8988T (cell line): ENCODE measurements at regions not wholly inside any gene's neighbourhood (a gene's known extent, or its start where the extent isn't known, plus 50 kb on each side); places are given as distances from the start of the nearest gene placed in this dataset.
"Not testable (repeated sequence)": the region's sequence is repeated elsewhere in the genome, so short reads cannot be mapped to it uniquely, and the experiment has no call there.

ENCODE experiments used
- DNase-seq: peaks from one replicate; pipeline ENCODE4 v3.0.0; 2011

- no peak for DNase-seq
Observed at GRCh38 chr4:158122501-158122900, 50.3 kb downstream of the GASK1B start.

- DNase-seq = no peak
Observed at GRCh38 chr4:158121161-158121579, 51.7 kb downstream of the GASK1B start.

- not testable (repeated sequence) for DNase-seq
Observed at GRCh38 chr4:158120645-158121151, 52.1 kb downstream of the GASK1B start.

- no peak for DNase-seq
Observed at GRCh38 chr4:158112611-158113010, 60.2 kb downstream of the GASK1B start.

GRCh38 chr4:158111241-158111640 lies 61.6 kb downstream of the GASK1B start:
- DNase-seq = no peak

GRCh38 chr4:158102904-158103303 lies 69.9 kb downstream of the GASK1B start:
- DNase-seq = no peak

- no peak for DNase-seq
Observed at GRCh38 chr4:158099686-158100085, 73.1 kb downstream of the GASK1B start.

- no peak for DNase-seq
Observed at GRCh38 chr4:158098802-158099201, 74.0 kb downstream of the GASK1B start.

- peak; percentile 6 for DNase-seq
Observed at GRCh38 chr4:158094413-158095134, 78.3 kb downstream of the GASK1B start.

GRCh38 chr4:158090323-158090722 lies 82.5 kb downstream of the GASK1B start:
- DNase-seq = no peak

GRCh38 chr4:158089897-158090296 lies 82.9 kb downstream of the GASK1B start:
- DNase-seq = not testable (repeated sequence)

GRCh38 chr4:158080354-158080753 lies 92.5 kb downstream of the GASK1B start:
- no peak for DNase-seq

GRCh38 chr4:158079661-158080060 lies 93.2 kb downstream of the GASK1B start:
- DNase-seq = no peak

GRCh38 chr4:158077835-158078234 lies 95.0 kb downstream of the GASK1B start:
- no peak for DNase-seq

- DNase-seq = no peak
Observed at GRCh38 chr4:158074851-158075250, 98.0 kb downstream of the GASK1B start.

- DNase-seq = no peak
Observed at GRCh38 chr4:158071931-158072330, 100.9 kb downstream of the GASK1B start.

GRCh38 chr4:158068068-158068467 lies 104.8 kb downstream of the GASK1B start:
- DNase-seq = no peak

- DNase-seq = no peak
Observed at GRCh38 chr4:158067646-158068045, 105.2 kb downstream of the GASK1B start.

GRCh38 chr4:158065603-158066002 lies 107.2 kb downstream of the GASK1B start:
- DNase-seq = no peak

- no peak for DNase-seq
Observed at GRCh38 chr4:158065176-158065575, 107.6 kb downstream of the GASK1B start.

- DNase-seq = no peak
Observed at GRCh38 chr4:158056689-158057245, 116.1 kb downstream of the GASK1B start.

- no peak for DNase-seq
Observed at GRCh38 chr4:158055668-158056067, 117.2 kb downstream of the GASK1B start.

GRCh38 chr4:158053801-158054200 lies 119.0 kb downstream of the GASK1B start:
- DNase-seq = no peak

- no peak for DNase-seq
Observed at GRCh38 chr4:158053086-158053485, 119.7 kb downstream of the GASK1B start.
